ENCODE measurements at regions not wholly inside any gene's neighbourhood (a gene's known extent, or its start where the extent isn't known, plus 50 kb on each side); places are given as distances from the start of the nearest gene placed in this dataset.
"Not testable (repeated sequence)": the region's sequence is repeated elsewhere in the genome, so short reads cannot be mapped to it uniquely, and the experiment has no call there.

- DNase-seq, result no peak
Observed at GRCh38 chr2:8107621-8108378, 574.1 kb upstream of the ID2 start.

GRCh38 chr2:8110716-8111115, 571.1 kb upstream of the ID2 start:
- DNase-seq, result no peak

GRCh38 chr2:8111193-8111592, 570.7 kb upstream of the ID2 start:
- no peak for DNase-seq

GRCh38 chr2:8115456-8115855, 566.4 kb upstream of the ID2 start:
- DNase-seq, result no peak

GRCh38 chr2:8115966-8116365, 565.9 kb upstream of the ID2 start:
- DNase-seq, result no peak

- DNase-seq, result no peak
Observed at GRCh38 chr2:8116661-8117060, 565.2 kb upstream of the ID2 start.

- no peak for DNase-seq
Observed at GRCh38 chr2:8118940-8119781, 562.7 kb upstream of the ID2 start.

GRCh38 chr2:8119782-8120505, 561.9 kb upstream of the ID2 start:
- peak; percentile 39 for DNase-seq

GRCh38 chr2:8120506-8120860, 561.4 kb upstream of the ID2 start:
- DNase-seq, result no peak

GRCh38 chr2:8121022-8121825, 560.6 kb upstream of the ID2 start:
- DNase-seq, result no peak

GRCh38 chr2:8121826-8122513, 559.9 kb upstream of the ID2 start:
- no peak for DNase-seq

GRCh38 chr2:8122520-8122919, 559.3 kb upstream of the ID2 start:
- no peak for DNase-seq

- no peak for DNase-seq
Observed at GRCh38 chr2:8123464-8123863, 558.4 kb upstream of the ID2 start.

- DNase-seq, result no peak
Observed at GRCh38 chr2:8125741-8126711, 555.8 kb upstream of the ID2 start.

- no peak for DNase-seq
Observed at GRCh38 chr2:8126783-8127182, 555.1 kb upstream of the ID2 start.

GRCh38 chr2:8131423-8131822, 550.4 kb upstream of the ID2 start:
- DNase-seq, result not testable (repeated sequence)

GRCh38 chr2:8132351-8132831, 549.5 kb upstream of the ID2 start:
- DNase-seq, result peak; percentile 87

GRCh38 chr2:8132879-8133278, 549.0 kb upstream of the ID2 start:
- DNase-seq, result no peak

GRCh38 chr2:8133363-8133762, 548.5 kb upstream of the ID2 start:
- DNase-seq, result no peak

GRCh38 chr2:8133913-8134472, 547.9 kb upstream of the ID2 start:
- DNase-seq, result no peak

Data from right hindlimb (tissue), 1 donor.